Stomach (tissue), 4 donors: ENCODE measurements at regions not wholly inside any gene's neighbourhood (a gene's known extent, or its start where the extent isn't known, plus 50 kb on each side); places are given as distances from the start of the nearest gene placed in this dataset.

Experiments used
- CTCF ChIP-seq, 7 experiments: fragments of 450-650 bp in 4 of 7; fragments of 200-600 bp in 3 of 7; sonication (generic) in 3 of 7; IDR thresholded peaks; one replicate each; pipeline ENCODE4 v1.5.1; 2016 to 2019; ENCODE audit warnings: antibody characterized with exemption in 7 of 7, control low read depth in 2 of 7, mild to moderate bottlenecking in 1 of 7
- EP300 ChIP-seq: sonication (generic); formaldehyde crosslinking; IDR thresholded peaks from one replicate; pipeline ENCODE4 v1.6.1; 2017; ENCODE audit warnings: antibody characterized with exemption
- POLR2A ChIP-seq, 4 donors: fragments of 450-650 bp; IDR thresholded peaks; one replicate each; pipeline ENCODE4 v1.6.1; 2016; ENCODE audit warnings: antibody characterized with exemption in 4 of 4, control low read depth in 2 of 4, mild to moderate bottlenecking in 1 of 4, moderate library complexity in 1 of 4
- POLR2AphosphoS5 ChIP-seq, 3 donors: sonication (generic); formaldehyde crosslinking; IDR thresholded peaks; one replicate each; pipeline ENCODE4 v1.6.1; 2016; ENCODE audit warnings: antibody characterized with exemption in 3 of 3

GRCh38 chr4:159906051-159906450, 803.2 kb downstream of the RAPGEF2 start:
- TF ChIP-seq POLR2A (IDR thresholded peaks at IDR 0.05) (no peak), CTCF (IDR thresholded peaks at IDR 0.05) (no peak), POLR2AphosphoS5 (IDR thresholded peaks at IDR 0.05) (no peak), EP300 (no peak)
